ENCODE measurements at regions not wholly inside any gene's neighbourhood (a gene's known extent, or its start where the extent isn't known, plus 50 kb on each side); places are given as distances from the start of the nearest gene placed in this dataset.
"Not testable (repeated sequence)": the region's sequence is repeated elsewhere in the genome, so short reads cannot be mapped to it uniquely, and the experiment has no call there.

DNA sequence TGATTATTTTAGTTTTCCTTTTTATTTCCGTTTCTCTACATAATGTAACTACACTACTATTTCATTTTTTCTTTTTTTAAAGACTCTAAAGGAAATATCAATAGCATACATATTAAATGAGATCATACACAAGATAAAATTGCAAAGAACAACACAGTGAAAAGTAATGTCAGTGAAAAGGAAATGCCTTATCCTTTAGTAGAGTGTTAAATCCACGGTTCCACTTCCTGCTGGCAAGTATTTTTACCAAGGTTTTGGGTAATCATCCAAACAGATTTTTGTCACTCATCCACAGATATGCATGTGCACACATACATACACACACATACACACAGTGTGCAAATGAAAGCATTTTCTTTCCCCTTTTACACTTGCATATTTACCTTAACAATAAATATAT is 548.9 kb downstream of the PPP4R3C start:
- ChIA-PET POLR2A (no interaction called here), CTCF (no interaction called here)
- Histone ChIP-seq H3K4me3 (ENCODE audit: control extremely low read depth in 1 of 5, extremely low read depth in 1 of 5, insufficient read depth in 1 of 5, low read depth in 2 of 5, low read length in 4 of 5) (no peak overlapping the region), H3K27ac (ENCODE audit: low read length in 2 of 2) (no peak overlapping the region), H3K4me1 (ENCODE audit: control insufficient read depth in 2 of 2, insufficient read depth in 2 of 2, low read length in 2 of 2) (no peaks in the 10 kb centered on the region), H3K4me2 (replicated peaks; ENCODE audit: low read depth, low read length, poor library complexity, severe bottlenecking) (no peak overlapping the region), H4K20me1 (ENCODE audit: control insufficient read depth, insufficient read depth, low read length, poor library complexity, severe bottlenecking) (no peaks in the 10 kb centered on the region), H2AFZ (ENCODE audit: insufficient read depth, low read depth, low read length, poor library complexity, severe bottlenecking) (no peak overlapping the region), H3K36me3 (replicated peaks in 1 of 2; ENCODE audit: control extremely low read depth in 1 of 2, control insufficient read depth in 1 of 2, extremely low read depth in 1 of 2, insufficient read depth in 2 of 2, low read length in 1 of 2) (no peaks in the 10 kb centered on the region), H3K9me3 (ENCODE audit: control extremely low read depth in 1 of 3, control insufficient read depth in 2 of 3, insufficient read depth in 1 of 3, low read length in 2 of 3) (no peaks in the 10 kb centered on the region), H3K79me2 (ENCODE audit: control insufficient read depth, insufficient read depth, low read length) (no peaks in the 10 kb centered on the region), H3K9ac (ENCODE audit: low read length) (no peak overlapping the region), H3K27me3 (replicated peaks in 1 of 4; ENCODE audit: control extremely low read depth in 1 of 4, control insufficient read depth in 3 of 4, insufficient read depth in 4 of 4, low read length in 3 of 4) (no peaks in the 10 kb centered on the region)
- no CpG with 5 or more reads among the region's 2 CpGs for WGBS (ENCODE audit: insufficient coverage)
- H3K27me3 Mint-ChIP-seq, result no peaks in the 10 kb centered on the region
- no peak overlapping the region for H3K4me3 Mint-ChIP-seq
- H3K4me1 Mint-ChIP-seq, result no peaks in the 10 kb centered on the region
- no peaks in the 10 kb centered on the region for H3K9me3 Mint-ChIP-seq (ENCODE audit: insufficient read depth)
- intact Hi-C loops (cut with micrococcal nuclease), result no loop called here
- TF ChIP-seq, protein P1, sequence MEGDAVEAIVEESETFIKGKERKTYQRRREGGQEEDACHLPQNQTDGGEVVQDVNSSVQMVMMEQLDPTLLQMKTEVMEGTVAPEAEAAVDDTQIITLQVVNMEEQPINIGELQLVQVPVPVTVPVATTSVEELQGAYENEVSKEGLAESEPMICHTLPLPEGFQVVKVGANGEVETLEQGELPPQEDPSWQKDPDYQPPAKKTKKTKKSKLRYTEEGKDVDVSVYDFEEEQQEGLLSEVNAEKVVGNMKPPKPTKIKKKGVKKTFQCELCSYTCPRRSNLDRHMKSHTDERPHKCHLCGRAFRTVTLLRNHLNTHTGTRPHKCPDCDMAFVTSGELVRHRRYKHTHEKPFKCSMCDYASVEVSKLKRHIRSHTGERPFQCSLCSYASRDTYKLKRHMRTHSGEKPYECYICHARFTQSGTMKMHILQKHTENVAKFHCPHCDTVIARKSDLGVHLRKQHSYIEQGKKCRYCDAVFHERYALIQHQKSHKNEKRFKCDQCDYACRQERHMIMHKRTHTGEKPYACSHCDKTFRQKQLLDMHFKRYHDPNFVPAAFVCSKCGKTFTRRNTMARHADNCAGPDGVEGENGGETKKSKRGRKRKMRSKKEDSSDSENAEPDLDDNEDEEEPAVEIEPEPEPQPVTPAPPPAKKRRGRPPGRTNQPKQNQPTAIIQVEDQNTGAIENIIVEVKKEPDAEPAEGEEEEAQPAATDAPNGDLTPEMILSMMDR (IDR thresholded peaks at IDR 0.05), result no peak
- TF ChIP-seq EZH2 (IDR thresholded peaks at IDR 0.05; ENCODE audit: borderline replicate concordance, insufficient read depth, low read depth, low read length, poor library complexity, severe bottlenecking), result no peak
- ATAC-seq (ENCODE audit: low read depth), result no peak
- no peak overlapping the region for H3K27ac Mint-ChIP-seq
- no peak for DNase-seq

DNA sequence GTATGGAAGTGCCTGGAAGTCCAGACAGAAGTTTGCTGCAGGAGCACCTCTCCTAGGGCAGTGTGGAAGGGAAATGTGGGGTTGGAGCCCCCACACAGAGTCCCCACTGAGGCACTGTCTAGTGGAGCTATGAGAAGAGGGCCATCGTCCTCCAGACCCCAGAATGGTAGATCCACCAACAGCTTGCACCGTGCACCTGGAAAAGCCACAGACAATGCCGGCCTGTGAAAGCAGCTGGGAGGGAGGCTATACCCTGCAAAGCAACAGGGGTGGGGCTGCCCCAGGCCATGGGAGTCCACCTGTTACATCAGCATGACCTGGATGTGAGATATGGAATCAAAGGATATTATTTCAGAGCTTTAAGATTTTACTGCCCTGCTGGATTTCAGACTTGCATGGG is 551.4 kb downstream of the PPP4R3C start:
- H3K9me3 Mint-ChIP-seq (ENCODE audit: insufficient read depth); ATAC-seq (ENCODE audit: low read depth); H3K4me1 Mint-ChIP-seq; H3K27ac Mint-ChIP-seq; H3K4me3 Mint-ChIP-seq; H3K36me3 ChIP-seq (replicated peaks in 1 of 2; ENCODE audit: control extremely low read depth in 1 of 2, control insufficient read depth in 1 of 2, extremely low read depth in 1 of 2, insufficient read depth in 2 of 2, low read length in 1 of 2); intact Hi-C loops (cut with micrococcal nuclease); H3K27me3 Mint-ChIP-seq; H3K79me2 ChIP-seq (ENCODE audit: control insufficient read depth, insufficient read depth, low read length); DNase-seq; H3K4me1 ChIP-seq (ENCODE audit: control insufficient read depth in 2 of 2, insufficient read depth in 2 of 2, low read length in 2 of 2); POLR2A ChIA-PET; H3K9me3 ChIP-seq (ENCODE audit: control extremely low read depth in 1 of 3, control insufficient read depth in 2 of 3, insufficient read depth in 1 of 3, low read length in 2 of 3); H4K20me1 ChIP-seq (ENCODE audit: control insufficient read depth, insufficient read depth, low read length, poor library complexity, severe bottlenecking); H3K4me3 ChIP-seq (ENCODE audit: control extremely low read depth in 1 of 5, extremely low read depth in 1 of 5, insufficient read depth in 1 of 5, low read depth in 2 of 5, low read length in 4 of 5); H3K4me2 ChIP-seq (replicated peaks; ENCODE audit: low read depth, low read length, poor library complexity, severe bottlenecking); H3K27me3 ChIP-seq (replicated peaks in 1 of 4; ENCODE audit: control extremely low read depth in 1 of 4, control insufficient read depth in 3 of 4, insufficient read depth in 4 of 4, low read length in 3 of 4); CTCF ChIA-PET; H3K9ac ChIP-seq (ENCODE audit: low read length); H2AFZ ChIP-seq (ENCODE audit: insufficient read depth, low read depth, low read length, poor library complexity, severe bottlenecking); H3K27ac ChIP-seq (ENCODE audit: low read length in 2 of 2): not testable (repeated sequence)
- WGBS (ENCODE audit: insufficient coverage), result 67% methylated on average over 2 of the region's 3 CpGs
